ENCODE measurements at regions not wholly inside any gene's neighbourhood (a gene's known extent, or its start where the extent isn't known, plus 50 kb on each side); places are given as distances from the start of the nearest gene placed in this dataset.

DNA sequence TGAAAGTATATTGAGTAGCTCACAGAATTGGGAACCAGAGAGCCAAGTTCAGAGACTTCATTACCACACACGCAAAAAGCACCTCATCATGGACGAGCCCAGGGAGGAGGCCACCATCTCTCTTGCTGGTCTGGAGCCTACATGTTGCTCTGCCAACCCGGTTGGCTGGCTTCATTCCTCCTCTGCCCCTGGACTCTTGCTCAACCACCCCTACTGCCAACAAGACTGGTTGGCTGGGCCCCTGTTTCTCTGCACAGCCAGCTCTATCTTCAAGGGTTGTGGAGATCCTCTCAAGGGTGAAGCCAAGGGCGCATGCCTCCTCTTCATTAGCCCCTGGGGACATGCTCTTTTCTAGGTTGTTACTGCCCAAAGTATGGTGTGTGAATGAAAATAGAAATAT, 142.7 kb downstream of the JCAD start:
- H3K9me3 ChIP-seq (ENCODE audit: low read depth, low read length, poor library complexity, severe bottlenecking): no peaks in the 10 kb centered on the region
- intact Hi-C loops (cut with micrococcal nuclease; ENCODE audit: unreplicated experiment): no loop called here
- ChIA-PET POLR2A (ENCODE audit: low non-redundant PET) (no interaction called here), CTCF (interaction anchor here (0.6 kb wide), 1 partner anchor 443 kb away, joined by 6 read pairs; no protein-coding TSS in a partner anchor)
- no peaks in the 10 kb centered on the region for H3K36me3 ChIP-seq (ENCODE audit: insufficient read depth, low read length, poor library complexity, severe bottlenecking)
- no TSS peak for BruUV-seq (replicated peaks)
- H3K4me3 ChIP-seq (ENCODE audit: low read depth, low read length, poor library complexity, severe bottlenecking): no peak overlapping the region
- DNase-seq (ENCODE audit: low spot score): no peak
- no peak overlapping the region for H3K27ac ChIP-seq (ENCODE audit: low read depth, low read length, poor library complexity, severe bottlenecking)
- H3K27me3 ChIP-seq (replicated peaks; ENCODE audit: insufficient read depth, low read depth, low read length, poor library complexity): no peaks in the 10 kb centered on the region
- TF ChIP-seq, protein P1, sequence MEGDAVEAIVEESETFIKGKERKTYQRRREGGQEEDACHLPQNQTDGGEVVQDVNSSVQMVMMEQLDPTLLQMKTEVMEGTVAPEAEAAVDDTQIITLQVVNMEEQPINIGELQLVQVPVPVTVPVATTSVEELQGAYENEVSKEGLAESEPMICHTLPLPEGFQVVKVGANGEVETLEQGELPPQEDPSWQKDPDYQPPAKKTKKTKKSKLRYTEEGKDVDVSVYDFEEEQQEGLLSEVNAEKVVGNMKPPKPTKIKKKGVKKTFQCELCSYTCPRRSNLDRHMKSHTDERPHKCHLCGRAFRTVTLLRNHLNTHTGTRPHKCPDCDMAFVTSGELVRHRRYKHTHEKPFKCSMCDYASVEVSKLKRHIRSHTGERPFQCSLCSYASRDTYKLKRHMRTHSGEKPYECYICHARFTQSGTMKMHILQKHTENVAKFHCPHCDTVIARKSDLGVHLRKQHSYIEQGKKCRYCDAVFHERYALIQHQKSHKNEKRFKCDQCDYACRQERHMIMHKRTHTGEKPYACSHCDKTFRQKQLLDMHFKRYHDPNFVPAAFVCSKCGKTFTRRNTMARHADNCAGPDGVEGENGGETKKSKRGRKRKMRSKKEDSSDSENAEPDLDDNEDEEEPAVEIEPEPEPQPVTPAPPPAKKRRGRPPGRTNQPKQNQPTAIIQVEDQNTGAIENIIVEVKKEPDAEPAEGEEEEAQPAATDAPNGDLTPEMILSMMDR (conservative IDR thresholded peaks at IDR 0.05; ENCODE audit: low read depth, low read length): no peak
- no peaks in the 10 kb centered on the region for H3K4me1 ChIP-seq (ENCODE audit: insufficient read depth, low read length, poor library complexity, severe bottlenecking)

DNA sequence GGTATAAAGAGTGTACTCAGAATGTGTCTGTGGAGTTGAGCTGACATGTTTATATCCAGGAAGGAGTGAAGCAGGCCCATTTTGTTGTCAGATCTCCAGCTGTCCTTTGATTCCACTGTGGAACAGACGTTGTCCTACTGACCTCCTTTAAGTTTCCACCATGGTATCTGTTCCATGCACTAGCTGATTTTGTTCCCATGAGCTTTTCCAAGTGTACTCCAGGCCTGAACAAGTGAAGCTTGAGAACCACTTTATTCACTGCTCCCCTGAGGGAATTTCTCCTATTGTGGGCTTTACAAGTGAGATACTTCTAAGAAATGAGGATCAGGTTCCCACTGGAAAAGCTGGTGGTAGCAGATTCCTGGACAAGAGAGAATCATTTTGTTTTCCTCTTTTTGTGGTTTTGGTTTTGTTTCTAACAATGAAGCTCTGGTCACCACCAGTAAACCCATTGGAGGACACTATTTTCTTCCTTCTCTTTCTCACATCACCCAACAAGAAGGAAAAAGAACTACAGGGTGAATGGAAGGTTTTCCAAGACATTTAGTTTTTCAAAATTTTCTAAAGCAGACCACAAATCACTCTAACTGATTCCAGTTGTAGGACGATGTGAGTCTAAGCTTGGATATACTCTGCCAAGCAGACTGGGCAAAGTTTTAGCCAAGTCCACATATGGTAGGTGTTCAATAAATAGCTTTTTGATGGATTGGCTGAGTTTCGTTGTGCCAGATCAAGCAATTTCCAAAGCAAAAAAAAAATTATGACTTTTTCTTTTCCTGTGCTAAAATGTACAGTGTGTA, 144.2 kb downstream of the JCAD start:
- POLR2A ChIA-PET (ENCODE audit: low non-redundant PET): no interaction called here
- intact Hi-C loops (cut with micrococcal nuclease; ENCODE audit: unreplicated experiment): no loop called here
- Histone ChIP-seq H3K27ac (ENCODE audit: low read depth, low read length, poor library complexity, severe bottlenecking) (no peak overlapping the region), H3K27me3 (replicated peaks; ENCODE audit: insufficient read depth, low read depth, low read length, poor library complexity) (no peaks in the 10 kb centered on the region), H3K4me3 (ENCODE audit: low read depth, low read length, poor library complexity, severe bottlenecking) (no peak overlapping the region), H3K36me3 (ENCODE audit: insufficient read depth, low read length, poor library complexity, severe bottlenecking) (no peaks in the 10 kb centered on the region), H3K4me1 (ENCODE audit: insufficient read depth, low read length, poor library complexity, severe bottlenecking) (no peaks in the 10 kb centered on the region), H3K9me3 (ENCODE audit: low read depth, low read length, poor library complexity, severe bottlenecking) (no peaks in the 10 kb centered on the region)
- BruUV-seq (replicated peaks): no TSS peak
- DNase-seq (ENCODE audit: low spot score): no peak
- TF ChIP-seq, protein P1 (conservative IDR thresholded peaks at IDR 0.05; ENCODE audit: low read depth, low read length): no peak
- TF ChIP-seq EZH2 (IDR thresholded peaks at IDR 0.05; ENCODE audit: borderline replicate concordance, low read depth, low read length, poor library complexity, severe bottlenecking): no peak
- CTCF ChIA-PET: no interaction called here

DNA sequence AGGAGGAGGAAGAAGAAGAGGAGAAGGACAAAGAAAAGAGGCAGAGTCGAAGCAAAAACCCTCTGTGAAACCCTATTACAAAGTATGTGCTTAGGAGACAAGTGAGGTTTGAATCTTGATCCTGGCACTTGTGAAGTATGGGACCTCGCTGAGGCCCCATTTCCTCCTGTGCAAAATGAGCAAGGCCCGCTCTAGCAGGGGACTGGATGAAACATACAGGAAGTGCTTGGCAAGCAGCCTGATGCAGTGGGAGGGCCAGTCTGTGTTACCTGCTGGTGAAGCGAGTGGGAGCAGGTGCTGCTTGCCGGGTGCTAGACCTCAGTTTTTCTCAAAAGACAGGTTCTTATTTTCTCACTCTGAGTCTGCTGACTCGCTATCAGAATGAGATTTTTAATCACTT, 150.4 kb downstream of the JCAD start:
- Histone ChIP-seq H3K27me3 (replicated peaks; ENCODE audit: insufficient read depth, low read depth, low read length, poor library complexity) (no peaks in the 10 kb centered on the region), H3K4me1 (ENCODE audit: insufficient read depth, low read length, poor library complexity, severe bottlenecking) (no peaks in the 10 kb centered on the region), H3K27ac (ENCODE audit: low read depth, low read length, poor library complexity, severe bottlenecking) (no peak overlapping the region), H3K4me3 (ENCODE audit: low read depth, low read length, poor library complexity, severe bottlenecking) (no peak overlapping the region), H3K36me3 (ENCODE audit: insufficient read depth, low read length, poor library complexity, severe bottlenecking) (no peaks in the 10 kb centered on the region), H3K9me3 (ENCODE audit: low read depth, low read length, poor library complexity, severe bottlenecking) (no peaks in the 10 kb centered on the region)
- no peak for DNase-seq (ENCODE audit: low spot score)
- no peak for TF ChIP-seq EZH2 (IDR thresholded peaks at IDR 0.05; ENCODE audit: borderline replicate concordance, low read depth, low read length, poor library complexity, severe bottlenecking)
- TF ChIP-seq, protein P1 (conservative IDR thresholded peaks at IDR 0.05; ENCODE audit: low read depth, low read length): no peak
- intact Hi-C loops (cut with micrococcal nuclease; ENCODE audit: unreplicated experiment): no loop called here
- ChIA-PET POLR2A (ENCODE audit: low non-redundant PET) (no interaction called here), CTCF (no interaction called here)
- BruUV-seq (replicated peaks): no TSS peak

Data from A673 (cell line).